Activated CD4-positive, alpha-beta T cell treated with anti-CD3 and anti-CD28 coated beads, Interleukin-2, amount 50 U/mL, for 16 hours (primary cell): ENCODE measurements at regions not wholly inside any gene's neighbourhood (a gene's known extent, or its start where the extent isn't known, plus 50 kb on each side); places are given as distances from the start of the nearest gene placed in this dataset.
"Not testable (repeated sequence)": the region's sequence is repeated elsewhere in the genome, so short reads cannot be mapped to it uniquely, and the experiment has no call there.

ENCODE experiments used
- DNase-seq: peaks from one replicate; pipeline ENCODE4 v3.0.0-alpha.2; 2020

- no peak for DNase-seq
Measured at GRCh38 chr11:116360221-116360941, 412.4 kb downstream of the BUD13 start.

GRCh38 chr11:116357784-116358544 is 414.8 kb downstream of the BUD13 start:
- DNase-seq: peak; percentile 10

DNA sequence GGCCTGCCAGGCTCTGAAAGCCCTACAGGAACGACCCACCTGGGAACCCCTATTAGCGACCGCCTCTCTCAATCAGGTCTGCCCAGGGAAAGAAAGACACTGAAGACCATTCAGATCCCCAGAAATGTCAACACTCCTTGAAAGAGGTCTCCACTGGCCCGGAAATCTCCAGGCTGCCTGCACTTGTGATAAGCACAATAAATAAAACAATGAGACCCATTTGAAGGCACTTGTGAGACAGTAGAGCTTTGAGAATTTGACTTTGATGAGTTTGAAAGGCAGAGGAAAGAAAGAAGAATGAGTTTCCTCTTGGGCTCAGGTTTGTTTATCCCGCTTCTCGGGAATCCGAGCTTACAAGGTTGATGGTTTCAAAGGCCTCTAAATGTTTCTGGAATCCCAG is 416.3 kb downstream of the BUD13 start:
- no peak for DNase-seq

GRCh38 chr11:116355104-116355503 is 417.7 kb downstream of the BUD13 start:
- DNase-seq: no peak

GRCh38 chr11:116353589-116353988 is 419.2 kb downstream of the BUD13 start:
- no peak for DNase-seq

DNA sequence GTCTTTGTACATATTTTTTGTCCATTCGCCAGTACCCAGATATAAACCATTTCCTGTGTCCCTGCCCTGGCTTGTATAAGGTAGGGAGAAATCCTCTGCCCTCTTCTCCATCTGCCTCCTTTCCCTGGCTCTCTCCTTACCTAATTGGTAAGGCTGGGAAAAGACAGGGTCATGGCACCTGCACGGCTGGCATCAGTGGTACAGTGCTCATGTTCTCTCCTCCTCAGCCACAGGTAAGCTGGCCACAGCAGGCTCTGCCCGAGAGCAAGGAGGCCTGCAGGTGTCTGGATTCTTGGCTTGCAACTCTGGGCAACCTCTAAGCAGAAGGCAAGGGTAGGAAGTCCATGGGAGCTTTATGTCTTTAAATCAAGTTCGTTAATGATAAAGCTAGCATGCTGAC is 419.9 kb downstream of the BUD13 start:
- no peak for DNase-seq

DNA sequence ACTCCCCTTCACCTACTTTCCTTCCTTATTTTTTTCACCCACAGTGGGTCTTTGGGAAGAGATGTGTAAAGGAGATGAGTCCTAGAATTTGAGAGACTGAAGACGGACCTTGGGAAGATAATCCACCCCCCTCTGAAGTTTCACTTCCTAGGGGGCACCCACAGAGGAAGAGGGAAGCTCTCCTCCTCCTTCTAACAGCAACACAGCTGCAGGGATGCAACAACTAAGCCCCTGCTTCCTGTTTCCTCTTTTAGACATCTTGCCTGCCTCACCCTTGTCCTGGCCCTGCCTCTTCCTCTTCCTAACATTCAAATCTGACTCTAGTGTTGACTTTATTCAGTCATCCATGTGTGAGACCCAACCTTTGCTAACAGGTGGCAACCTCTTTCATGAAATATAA is 424.6 kb downstream of the BUD13 start:
- no peak for DNase-seq

DNA sequence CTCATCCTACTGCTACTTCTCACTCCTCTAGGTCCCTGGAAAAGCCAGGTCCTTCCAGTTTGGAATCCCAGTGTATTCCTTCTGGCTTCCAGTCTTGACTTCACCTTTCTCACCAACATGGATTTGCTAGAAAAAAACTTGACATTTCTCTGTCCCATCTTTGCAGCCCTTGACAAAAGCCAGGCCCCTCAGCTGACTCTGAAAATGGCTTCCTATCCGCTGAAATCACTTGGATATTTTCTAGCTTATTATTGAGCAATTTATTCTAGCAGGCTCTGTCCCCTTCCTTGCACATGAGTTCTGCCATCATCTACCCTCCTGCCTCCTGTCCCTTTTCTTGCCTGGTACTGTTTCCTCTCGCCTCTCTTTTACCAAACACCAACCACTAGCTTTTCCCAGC is 427.2 kb downstream of the BUD13 start:
- no peak for DNase-seq

DNA sequence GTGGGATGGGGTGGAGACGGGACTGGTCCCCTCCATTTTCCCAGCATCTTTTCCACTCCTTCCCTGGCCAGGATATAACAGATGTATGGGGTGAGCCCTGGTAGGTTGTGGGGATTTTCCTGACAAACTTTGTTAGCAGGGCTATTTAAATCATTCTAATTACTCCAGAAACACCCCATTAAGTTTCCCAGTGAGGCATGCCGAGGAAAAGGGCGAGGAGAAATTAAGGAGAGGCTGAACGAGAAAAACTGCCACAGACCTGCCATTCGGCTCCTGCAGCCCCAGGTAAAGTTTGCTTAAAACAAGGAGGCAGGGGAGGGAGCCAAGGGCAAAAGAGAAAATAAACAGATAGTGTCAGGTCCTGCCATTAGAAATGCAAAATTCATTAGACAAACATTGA is 428.2 kb downstream of the BUD13 start:
- no peak for DNase-seq

DNA sequence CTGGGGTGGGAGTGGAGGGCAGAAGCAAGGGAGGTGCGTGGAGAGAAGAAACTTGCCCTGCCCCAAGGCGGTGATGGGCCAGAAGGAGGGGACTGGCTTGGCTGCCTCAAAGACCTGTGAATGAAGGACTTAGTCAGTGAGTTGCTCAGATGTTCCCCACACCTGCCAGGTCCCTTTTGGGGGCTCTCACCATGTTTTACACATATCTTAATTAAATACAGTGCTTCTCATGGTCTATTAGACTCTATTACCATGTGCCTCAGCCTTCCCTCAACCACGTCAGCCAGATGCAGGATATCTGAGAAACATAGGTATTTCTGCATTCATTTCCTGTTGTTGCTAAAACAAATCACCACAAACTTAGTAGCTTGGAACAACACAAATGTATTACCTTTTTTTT is 429.5 kb downstream of the BUD13 start:
- no peak for DNase-seq

- DNase-seq: no peak
Measured at GRCh38 chr11:116342148-116342547, 430.6 kb downstream of the BUD13 start.

DNA sequence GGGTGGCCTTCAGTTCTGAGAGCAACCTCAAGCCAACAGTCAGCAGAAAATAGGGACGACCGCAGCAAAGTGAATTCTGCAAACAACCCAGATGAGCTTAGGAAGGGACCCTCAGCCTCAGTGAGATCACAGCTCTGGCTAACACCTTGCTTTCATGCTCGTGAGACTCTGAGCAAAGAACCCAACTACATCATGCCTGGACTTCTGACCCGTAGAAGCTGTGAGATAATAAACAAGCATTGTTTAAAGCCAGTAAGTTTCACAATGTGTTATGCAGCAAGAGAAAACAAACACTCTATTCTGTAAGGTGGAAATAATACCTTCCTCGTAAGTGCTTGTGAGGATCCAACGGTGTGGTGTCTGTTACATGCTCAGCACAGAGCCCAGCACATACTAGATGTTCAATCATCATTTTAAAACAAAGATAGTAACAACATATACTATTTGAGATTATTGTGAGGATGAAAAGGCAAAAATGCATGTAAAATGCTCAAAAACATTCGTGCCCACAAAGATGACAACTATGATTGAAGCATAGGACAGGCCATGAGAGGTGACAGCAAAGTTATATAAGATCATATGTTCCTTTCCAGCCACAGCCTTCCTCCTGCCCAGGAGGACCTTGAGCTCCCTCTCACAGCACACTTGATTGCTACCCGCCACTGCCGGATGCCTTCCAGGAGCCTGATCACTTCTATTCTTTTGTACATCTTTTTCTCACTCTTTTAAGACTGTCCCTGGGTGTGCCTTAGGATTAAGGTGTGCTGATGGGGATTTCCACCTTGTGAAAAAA is 433.3 kb downstream of the BUD13 start:
- no peak for DNase-seq

DNA sequence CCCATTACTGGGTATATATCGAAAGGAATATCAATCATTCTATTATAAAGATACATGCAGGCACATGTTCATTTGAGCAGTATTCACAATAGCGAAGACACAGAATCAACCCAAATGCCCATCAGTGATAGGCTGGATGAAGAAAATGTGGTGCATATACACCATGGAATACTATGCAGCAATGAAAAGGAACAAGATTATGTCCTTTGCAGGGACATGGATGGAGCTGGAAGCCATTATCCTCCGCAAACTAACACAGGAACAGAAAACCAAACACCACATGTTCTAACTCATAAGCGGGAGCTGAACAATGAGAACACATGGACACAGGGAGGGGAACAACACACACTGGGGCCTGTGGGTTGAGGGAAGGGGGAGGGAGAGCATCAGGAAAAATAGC is 434.3 kb downstream of the BUD13 start:
- DNase-seq: not testable (repeated sequence)

DNA sequence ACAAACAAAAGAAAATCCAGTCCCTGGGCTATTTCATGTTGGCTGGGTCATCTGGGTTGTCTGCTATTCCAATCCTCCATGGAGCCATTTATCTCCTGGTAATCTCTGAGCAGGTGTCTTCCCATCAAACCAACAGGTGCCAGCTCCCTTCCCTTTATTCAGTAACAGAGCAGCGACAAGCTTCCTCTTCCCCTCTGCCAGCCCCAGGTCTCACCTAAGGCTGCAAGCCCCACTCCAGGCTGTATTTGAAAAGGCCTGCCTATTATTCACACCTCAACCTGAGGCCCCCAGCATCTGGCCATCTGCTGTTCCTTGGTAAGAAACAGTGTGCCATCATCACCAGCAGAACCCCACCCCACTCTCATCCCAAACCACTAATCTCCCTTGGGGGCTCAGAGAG is 436.2 kb downstream of the BUD13 start:
- no peak for DNase-seq

GRCh38 chr11:116335891-116336290 is 436.9 kb downstream of the BUD13 start:
- DNase-seq: no peak

DNA sequence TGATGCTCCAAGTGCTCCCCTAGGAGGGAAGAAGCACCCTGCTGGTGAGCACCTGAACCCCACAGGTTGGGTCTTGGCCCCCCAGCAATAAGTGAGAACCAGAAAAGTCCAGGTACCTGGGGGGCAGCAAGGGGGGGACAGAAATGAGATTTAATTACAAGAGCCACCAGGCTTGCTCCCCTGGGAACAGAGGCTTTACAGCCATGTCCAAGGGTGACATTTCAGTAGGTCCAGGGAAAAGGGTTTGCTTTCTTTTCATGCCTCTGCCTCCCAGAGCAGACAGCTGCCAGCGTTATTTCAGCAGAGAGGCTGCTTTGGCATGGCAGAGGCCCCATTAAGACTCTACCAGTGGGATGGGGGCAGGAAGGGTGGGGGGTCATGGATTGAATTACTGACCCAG is 437.7 kb downstream of the BUD13 start:
- DNase-seq: no peak

DNA sequence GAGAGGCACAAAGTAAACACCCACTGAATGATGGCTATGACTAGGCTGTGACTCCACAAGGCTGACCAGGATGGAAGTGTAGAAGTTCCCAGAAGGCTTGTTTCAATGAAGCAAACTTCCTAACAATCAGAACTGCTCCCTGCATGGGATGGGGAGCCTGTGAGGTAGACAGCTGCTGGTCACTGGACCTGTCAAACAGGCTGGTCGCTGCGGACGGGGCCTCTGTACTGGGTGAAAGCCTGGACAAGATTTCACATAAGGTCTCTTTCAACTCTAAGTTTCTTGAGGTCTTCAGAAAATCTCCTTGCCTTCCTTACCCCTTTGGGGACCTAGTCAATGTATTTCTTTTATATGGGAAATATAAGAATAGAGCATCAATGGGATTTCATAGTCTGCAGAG is 438.2 kb downstream of the BUD13 start:
- no peak for DNase-seq

- DNase-seq: no peak
Measured at GRCh38 chr11:116333001-116333535, 439.7 kb downstream of the BUD13 start.

GRCh38 chr11:116332391-116332790 is 440.4 kb downstream of the BUD13 start:
- no peak for DNase-seq

GRCh38 chr11:116331381-116331780 is 441.4 kb downstream of the BUD13 start:
- DNase-seq: no peak

GRCh38 chr11:116330439-116331185 is 442.2 kb downstream of the BUD13 start:
- DNase-seq: no peak

- DNase-seq: no peak
Measured at GRCh38 chr11:116329354-116330090, 443.3 kb downstream of the BUD13 start.
